CD4-positive, alpha-beta T cell treated with Interleukin-21 for 1 hour (primary cell): ENCODE measurements at regions not wholly inside any gene's neighbourhood (a gene's known extent, or its start where the extent isn't known, plus 50 kb on each side); places are given as distances from the start of the nearest gene placed in this dataset.
"Not testable (repeated sequence)": the region's sequence is repeated elsewhere in the genome, so short reads cannot be mapped to it uniquely, and the experiment has no call there.

Source experiments
- DNase-seq: peaks from one replicate; pipeline ENCODE4 v3.0.0-alpha.2; 2020

DNA sequence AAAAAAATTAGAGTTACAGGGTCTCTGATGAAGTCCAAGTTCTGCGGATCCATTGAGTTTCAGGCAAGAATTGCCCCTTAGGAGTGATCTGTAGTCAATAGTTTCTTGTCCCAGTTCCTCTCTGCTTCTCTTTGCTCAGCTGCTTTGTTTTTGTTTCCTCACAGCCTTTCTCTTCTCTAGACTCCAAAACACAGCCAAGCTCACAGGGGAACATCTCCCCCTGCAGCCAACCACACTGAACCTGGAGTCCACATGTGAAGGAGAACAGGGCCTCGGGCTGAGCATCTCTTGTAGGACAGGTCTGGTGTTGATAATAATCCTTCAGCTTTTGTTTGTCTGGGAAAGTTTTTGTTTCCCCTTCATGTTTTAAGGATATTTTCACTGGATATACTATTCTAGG lies 202.6 kb upstream of the ATP10A start:
- DNase-seq: no peak

DNA sequence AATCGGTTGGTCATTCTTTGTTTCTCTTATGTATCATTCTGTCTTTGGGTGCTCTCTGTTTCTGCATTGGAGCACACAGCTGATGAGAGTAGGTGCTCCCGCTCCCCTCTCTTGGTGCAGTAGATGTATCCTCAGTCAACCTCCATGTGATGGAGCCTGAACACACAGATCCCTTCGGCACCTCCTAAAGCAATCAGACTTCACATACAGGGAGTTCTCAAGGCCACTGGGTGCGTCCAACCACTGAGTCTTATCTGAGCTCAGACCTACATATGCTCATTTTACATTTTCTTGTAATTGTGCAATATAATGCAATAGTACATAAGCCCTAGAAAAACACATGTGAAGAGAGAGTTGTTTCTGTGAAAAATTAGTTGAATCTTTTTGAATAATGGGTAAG lies 198.1 kb upstream of the ATP10A start:
- DNase-seq: no peak

DNA sequence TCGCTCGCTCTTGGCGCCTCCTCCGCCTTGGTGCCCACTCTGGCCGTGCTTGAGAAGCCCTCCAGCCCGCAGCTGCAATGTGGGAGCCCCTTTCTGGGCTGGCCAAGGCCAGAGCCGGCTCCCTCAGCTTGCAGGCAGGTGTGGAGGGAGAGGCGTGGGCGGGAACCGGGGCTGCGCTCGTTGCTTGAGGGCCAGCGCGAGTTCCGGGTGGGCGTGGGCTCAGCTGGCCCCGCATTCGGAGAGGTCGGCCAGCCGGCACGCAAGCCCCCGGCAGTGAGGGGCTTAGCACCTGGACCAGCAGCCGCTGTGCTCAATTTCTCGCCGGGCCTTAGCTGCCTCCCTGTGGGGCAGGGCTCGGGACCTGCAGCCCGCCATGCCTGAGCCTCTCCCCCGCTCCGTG lies 193.6 kb upstream of the ATP10A start:
- DNase-seq: not testable (repeated sequence)

DNA sequence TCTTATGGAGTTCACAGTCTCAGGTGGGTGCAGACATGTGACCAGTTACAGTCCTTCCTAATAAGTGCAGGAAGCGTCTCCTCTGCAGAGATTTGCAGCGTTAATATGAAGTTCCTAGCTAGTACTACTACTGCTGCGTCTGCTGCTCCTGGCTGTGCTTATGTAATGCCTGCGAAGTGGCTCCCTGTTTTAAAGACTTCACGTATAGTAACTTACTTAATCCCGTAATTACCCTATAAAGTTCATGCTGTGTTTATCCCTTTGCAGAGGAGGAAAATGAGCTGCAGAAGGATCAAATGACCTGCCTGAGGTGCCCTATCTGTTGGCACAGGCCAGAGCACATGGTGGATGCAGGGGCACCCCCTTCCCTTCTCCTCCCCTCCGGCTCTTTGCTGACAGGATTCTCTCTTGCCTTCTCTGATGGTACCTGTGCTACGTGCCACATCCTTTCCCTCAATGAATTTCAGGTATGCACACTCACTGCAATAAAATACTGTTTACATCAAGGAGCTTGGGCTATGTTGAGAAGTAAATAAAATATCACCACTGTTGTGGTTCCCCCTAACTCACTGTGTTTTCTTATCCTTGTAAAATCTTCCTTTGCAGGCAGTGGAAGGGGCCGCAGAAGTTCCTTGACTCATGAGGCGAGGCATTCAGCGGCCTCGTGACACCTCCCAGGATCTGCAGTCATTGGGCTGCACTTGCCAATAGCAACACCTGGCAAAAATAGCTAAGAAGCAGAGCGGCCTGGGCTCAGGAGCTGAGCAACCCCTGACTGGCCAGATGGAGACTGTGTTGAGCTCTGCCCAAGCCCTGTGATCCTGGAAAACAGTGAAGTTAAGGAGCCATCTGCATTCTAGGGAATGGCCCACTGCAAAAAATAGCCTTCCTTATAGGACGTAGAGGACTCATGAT lies 188.9 kb upstream of the ATP10A start:
- DNase-seq: no peak

DNA sequence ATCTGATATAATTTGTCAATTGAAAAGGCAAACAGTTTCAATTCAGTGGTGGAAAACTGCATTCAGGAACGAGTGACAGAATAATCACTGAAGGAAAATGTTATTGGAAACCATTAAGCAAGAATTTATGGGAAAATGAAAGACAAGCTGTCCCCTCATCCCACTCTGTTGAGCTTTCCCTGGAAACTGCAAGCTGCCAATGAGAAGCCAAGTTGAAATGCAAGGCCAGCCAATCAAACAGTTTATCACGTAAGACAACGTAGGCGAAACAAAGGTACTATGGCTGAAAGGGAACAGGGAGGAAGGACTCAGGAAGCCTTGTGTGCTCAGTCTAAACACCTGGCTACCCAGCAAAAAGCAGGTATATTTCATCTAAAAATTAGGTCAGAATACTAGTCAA lies 187.9 kb upstream of the ATP10A start:
- no peak for DNase-seq

DNA sequence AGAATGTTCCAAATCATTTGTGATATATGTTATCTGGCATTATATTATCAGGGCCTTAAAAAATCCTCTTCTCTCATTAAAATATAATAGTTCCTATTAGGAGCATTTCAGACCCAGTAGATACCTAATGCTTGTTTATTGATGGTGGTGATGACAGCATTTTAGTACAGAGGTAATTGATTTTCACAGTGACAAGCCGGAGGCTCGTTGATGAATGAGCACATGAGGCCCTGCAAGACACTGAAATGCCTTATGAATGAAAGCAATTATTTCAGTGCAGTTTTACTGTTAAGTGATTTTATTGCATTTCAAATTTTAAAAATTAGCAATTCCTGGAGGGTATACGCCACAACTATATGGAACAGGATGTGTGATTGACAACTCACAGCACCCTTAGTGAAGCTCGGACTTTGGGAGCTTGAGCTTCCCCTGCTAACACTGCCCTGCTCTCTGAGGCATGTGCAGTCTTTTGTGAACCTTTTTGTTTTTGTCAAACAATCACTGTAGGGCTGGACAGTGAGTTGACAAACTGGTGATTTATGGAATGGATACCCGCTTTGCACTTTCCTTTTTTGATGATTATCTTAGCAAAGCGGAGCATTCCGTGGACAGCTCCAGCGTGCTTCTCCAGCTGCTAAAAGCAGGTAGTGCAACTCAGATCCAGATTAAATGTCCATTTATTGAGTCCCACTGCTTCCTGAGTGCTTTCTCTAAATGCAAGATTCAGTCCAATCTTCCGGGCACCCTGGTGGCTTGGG lies 187.0 kb upstream of the ATP10A start:
- no peak for DNase-seq

DNA sequence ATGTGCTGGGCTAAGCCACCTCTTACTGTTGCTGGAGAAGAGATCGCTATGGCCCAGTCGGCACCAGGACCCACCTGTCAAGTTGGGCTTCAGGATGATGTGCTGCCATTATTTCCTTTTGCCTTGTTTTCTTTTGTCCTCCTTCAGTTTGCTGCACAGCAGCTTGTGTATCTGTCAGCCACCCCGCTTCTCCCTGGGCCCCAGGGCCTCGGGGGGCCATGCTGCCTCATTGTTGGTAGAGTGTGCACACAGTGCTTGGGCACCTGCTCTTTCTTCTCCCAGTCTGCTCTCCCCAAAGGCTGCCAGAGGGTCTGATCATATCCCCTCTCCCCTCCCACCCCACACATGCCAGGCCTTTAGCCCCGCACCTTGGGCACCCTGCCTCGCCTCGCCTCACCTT lies 185.5 kb upstream of the ATP10A start:
- no peak for DNase-seq

DNA sequence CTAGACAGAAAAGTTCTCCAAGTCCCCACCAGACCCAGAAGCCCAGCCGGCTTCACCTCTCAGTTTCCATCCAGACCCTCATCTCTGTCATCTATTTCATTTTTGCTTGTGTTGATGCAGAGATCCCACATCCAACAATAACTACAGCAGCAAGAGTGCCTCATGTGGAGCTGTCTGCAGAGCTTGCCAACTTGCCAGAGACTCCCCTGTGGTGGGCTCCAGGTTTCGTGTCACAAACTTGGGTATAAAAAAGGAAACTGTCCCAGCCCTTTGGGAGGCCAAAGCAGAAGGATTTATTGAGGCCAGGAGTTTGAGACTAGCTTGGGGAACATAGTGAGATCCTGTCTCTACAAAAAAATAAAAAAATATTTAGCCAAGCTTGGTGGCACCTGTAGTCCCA lies 182.4 kb upstream of the ATP10A start:
- no peak for DNase-seq

DNA sequence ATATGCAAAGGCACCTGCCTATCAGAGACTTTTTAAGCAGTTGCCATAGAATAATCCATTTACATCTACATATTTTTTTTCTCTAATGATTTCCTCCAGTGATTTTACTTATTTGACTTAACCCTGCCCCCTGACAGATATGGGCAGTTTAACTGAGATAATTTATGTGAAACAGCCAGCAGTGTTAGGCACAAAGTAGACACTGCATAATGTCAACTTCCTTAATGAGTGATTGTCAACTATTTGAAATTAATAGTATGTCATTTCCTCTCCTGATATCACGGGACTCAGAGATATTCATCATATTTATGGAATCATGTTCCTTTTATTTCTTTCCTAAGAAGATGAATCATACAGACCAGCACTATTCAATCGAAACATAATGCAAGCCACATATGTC lies 179.9 kb upstream of the ATP10A start:
- no peak for DNase-seq

DNA sequence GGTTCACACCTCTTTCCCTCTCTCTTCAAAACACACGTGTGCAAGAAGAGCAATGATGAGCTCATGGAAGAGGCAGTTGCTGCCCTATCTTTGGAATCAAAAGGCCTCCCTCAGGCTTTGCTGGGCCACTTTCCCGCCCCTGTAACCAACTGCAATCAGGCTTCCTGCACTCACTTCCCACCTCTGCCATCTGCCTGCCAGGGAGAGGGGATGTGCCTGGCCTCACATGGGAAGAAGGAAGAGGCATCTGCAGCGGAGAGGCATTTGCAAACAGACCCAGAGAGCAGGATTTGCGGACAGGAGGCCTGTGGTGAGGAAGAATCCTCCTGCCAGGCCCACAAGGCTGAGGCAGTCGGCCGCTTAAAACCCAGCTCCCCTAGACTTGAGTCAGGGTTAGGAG lies 175.6 kb upstream of the ATP10A start:
- no peak for DNase-seq

DNA sequence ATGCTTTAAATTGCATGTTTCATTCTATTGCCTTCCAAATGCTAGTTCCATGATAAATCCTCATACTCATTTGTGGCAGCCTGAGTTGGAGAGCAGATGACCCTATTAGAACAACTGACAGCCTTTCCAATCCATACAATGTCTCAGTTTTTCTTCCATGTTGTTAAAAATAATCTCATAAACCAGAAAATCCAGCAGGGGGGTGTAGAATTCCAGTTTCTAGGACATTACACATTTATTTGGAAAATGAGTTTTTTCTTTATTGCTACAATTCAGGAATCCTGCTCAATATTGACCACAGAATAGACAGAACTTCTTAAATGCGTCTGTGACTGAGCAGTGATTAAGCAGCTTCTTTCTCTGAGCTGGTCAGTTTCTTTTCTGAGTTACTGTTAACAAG lies 174.2 kb upstream of the ATP10A start:
- DNase-seq: no peak

DNA sequence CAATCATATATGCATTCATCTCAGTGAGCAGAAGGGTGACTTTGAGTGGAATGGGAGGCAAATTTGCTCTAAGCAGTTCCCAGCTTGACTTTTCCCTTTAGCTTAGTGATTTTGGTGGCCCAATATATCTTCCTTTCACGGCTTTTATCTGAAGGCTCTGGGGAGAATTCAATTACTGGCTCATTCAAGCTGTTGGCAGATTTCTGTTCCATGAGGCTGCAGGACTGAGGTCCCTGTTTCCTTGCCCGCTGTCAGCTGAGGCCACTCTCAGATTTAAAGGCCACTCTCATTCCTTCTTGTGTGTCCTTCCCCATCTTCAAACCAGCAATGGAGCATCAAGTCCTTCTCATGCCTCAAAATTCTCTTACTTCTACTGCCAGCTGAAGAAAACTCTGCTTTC lies 170.4 kb upstream of the ATP10A start:
- no peak for DNase-seq

DNA sequence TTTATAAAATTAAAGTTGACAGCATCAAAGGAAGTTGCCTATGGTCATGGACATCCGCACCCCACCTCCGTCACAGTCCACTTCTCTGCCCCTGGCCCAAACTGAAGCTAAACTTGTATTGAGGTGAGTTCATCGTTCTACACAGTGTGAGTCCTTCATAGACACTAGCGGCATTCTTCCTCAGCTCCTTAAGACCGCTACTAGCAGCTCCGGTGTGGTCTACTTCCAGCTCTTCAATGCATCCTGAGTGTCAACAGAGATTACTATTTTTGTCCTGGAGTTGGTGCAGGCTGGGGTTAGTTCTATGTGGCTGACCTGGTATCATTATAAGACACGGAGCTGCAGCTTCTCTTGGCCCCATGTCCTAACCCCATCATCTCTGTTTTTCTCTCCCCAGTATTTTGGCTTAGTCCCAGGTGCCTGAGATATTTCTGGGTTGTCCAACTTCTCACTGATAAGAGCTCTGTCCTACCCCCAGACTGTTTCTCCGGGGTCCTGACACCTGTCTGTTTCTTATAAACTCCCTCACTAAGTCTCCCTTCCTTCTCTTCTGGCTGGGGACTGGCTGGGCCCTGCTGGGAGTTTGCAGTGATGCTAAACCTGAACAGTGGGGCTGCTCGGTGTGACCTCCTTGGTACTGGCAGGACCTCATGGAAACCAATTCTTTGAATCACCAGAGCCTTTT lies 169.2 kb upstream of the ATP10A start:
- DNase-seq: no peak

DNA sequence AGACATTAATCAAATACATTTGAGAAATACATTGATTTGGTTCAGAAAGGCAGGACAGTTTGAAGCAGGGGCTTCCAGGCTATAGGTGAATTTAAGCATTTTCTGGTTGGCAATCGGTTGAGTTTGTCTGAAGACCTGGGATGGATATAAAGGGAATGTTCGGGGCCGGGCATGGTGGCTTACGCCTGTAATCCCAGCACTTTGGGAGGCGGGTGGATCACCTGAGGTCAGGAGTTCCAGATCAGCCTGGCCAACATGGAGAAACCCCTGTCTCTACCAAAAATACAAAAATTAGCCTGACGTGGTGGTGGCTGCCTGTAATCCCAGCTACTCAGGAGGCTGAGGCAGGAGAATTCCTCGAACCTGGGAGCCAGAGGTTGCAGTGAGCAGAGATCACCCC lies 166.5 kb upstream of the ATP10A start:
- not testable (repeated sequence) for DNase-seq

DNA sequence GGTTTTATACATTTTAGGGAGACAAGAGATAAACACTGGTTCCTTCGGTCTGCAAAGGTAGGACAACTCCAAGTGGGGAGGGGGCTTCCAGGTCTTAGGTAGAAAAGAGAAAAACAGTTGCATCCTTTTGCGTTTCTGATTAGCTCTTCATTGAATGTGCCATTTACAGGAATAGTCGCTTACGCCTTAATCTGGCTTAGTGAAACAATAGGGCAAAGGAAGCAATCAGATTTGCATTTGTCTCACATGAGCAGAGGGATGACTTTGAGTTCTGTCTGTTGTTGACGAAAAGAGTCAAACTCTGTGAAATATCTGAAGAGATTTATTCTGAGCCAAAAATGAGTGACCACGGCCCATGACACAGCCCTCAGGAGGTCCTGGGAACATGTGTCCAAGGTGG lies 166.0 kb upstream of the ATP10A start:
- no peak for DNase-seq

DNA sequence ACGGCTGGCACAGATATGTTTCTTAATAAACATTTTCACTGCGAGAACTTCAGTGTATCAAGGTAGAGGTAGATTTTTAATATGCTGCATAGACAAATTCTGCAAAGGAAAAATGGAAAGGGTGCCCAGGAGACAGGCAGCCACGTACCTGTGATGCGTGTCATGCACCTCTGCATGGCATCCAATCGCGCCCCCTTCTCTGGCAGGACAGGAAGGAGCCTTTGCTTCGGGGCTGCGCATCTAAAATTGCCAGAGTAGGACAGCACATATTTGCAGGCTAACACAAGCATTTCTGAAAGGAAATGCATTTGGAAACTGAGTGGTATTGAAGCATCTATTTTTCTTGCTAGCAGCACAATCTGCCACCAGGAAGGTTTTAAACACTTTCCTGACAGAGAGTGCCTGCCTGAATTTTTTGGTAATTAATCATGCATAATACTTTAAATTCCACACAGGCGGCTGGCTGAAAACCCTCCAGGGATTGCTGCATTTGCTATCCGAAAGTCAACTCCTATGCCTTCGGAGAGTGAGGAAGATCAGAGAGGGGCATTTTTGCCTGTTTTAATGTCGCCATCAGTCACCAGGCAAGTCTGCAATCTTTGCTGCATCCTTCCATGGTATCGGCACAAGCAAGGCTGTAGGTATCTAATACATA lies 165.1 kb upstream of the ATP10A start:
- no peak for DNase-seq

DNA sequence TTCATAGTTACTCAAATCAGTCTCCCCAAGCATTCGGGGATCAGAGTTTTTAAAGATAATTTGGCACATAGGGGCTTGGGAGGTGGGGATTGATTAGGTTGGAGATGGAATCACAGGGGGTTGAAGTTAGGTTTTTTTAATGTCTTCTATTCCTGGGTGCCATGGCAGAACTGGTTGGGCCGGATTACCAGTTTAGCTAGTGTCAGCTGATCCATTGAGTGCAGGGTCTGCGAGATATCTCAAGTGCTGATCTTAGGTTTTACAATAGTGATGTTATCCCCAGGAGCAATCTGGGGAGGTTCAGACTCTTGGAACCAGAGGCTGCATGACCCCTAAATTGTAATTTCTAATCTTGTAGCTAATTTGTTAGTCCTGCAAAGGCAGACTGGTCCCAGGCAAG lies 163.5 kb upstream of the ATP10A start:
- not testable (repeated sequence) for DNase-seq

DNA sequence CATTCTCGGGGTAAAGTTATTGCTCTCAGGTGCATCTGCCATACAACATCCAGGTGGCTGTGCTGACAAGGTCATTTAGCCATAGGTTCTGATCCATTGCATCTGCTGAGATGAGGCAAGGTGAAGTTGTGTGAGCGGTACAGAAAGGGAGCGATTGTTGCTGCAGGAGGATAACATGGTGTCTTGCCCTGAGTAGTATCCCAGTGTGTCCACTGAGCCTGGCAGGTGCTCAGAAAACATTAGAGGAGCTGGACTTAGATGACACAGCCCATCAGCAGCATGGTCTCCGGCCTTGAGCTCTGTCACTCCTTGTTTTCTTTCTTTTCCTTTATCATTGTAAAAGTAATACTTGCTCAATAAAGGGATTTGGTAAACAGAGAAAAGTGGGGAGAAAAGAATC lies 161.1 kb upstream of the ATP10A start:
- no peak for DNase-seq

DNA sequence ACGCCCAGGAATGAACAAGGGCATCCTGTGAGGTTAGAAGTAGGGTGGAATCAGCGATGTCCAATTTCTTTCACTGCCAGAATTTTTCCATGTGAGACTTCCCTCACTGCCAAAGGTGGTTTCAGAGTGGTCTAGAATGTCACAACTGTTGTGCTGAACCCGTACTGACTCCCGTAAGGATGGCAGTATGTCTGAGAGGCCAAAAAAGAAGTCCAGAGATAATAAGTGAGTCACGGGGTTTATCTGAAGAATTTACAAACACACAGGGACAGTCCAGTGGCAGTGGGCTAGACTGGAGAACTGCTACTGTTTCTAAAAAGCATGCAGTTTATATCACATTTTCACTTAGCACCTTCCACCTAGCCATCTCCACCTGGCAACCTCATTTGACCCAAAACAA lies 160.6 kb upstream of the ATP10A start:
- DNase-seq: no peak

DNA sequence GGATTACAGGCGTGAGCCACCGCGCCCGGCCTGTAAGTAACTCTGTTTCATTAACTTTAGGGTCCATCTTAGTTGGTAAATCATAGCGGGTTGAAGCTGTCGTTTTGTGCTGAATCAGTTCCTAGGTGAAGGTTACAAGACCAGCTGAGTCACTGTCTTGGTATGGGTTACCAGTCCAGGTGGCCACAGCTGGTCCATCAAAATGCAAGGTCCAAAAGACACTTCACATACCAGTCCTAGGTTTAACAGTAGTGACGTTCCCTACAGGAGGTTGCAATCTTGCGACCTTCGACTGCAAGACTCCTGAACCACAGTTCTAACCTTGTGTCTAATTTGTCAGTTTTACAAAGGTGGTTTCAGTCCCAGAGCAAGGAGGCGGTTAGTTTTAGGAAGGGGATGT lies 160.1 kb upstream of the ATP10A start:
- no peak for DNase-seq

DNA sequence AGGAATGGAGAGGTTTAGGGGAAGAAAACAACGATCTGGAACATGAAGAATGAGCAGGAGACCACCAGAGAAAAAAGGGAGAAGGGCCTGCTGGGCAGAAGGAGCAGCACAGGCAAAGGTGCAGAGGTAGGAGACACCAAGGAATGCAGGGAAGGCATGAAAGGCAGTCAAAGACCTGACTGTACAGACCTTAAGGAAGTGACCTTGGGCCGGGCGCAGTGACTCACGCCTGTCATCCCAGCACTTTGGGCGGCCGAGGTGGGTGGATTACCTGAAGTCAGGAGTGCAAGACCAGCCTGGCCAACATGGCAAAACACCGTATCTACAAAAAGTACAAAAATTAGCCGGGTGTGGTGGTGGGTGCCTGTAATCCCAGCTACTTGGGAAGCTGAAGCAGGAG lies 157.7 kb upstream of the ATP10A start:
- DNase-seq: no peak

DNA sequence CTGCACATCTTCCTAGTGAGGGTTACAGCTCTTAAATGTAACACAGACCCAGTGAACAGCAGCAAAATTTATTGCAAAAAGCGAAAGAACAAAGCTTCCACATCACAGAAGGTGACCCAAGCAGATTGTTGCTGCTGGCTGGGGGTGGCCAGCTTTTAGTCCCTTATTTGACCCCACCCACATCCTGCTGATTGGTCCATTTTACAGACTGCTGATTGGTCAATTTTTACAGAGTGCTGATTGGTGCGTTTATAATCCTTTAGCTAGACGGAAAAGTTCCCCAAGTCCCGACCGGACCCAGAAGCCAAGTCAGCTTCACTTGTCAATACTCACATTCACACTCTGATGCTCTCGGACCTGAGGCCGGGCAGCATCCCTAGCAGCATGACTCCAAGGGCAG lies 154.5 kb upstream of the ATP10A start:
- DNase-seq: no peak

DNA sequence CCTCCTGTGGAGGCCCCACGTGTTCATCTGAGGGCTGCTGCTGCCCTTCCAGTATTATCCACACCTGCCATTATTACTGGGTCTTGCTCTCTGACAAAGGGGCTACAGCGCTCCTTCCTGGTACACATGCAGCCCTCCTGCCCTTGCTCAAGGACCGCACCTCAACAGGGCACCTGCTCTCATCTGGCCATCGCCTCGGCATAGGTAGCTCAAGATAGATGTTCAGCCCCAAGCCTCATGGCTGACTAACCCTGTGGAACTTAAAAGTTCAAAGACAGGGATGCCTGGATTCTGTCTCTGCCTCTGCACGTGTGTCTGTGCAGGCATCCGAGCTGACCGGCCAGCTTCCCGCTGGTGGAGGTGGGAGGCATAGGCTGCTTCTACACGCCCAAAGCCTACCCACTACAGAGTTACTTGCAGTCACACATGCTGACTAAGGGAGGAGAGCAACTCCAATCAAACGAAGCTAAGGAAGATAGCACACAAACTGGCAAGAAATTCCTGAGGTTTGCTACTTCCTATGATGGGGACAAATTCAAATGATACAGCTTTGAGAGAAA lies 152.5 kb upstream of the ATP10A start:
- DNase-seq: no peak
